Activated CD8-positive, alpha-beta T cell treated with anti-CD3 and anti-CD28 coated beads, Interleukin-2, amount 10 ng/mL, durations not matched to agents 7 days and 5 days (primary cell): ENCODE measurements at regions not wholly inside any gene's neighbourhood (a gene's known extent, or its start where the extent isn't known, plus 50 kb on each side); places are given as distances from the start of the nearest gene placed in this dataset.
"Not testable (repeated sequence)": the region's sequence is repeated elsewhere in the genome, so short reads cannot be mapped to it uniquely, and the experiment has no call there.

ENCODE experiments used
- ATAC-seq: fragments of 150-1000 bp; cut with Tn5 transposase; one replicate; pipeline ENCODE4 v1.10.0; 2021; ENCODE audit warnings: moderate library complexity
- CTCF ChIA-PET: fragments of 350-600 bp; sonication (Branson Sonifier 250); formaldehyde crosslinking; loops from one replicate; lab custom pipeline; 2021; ENCODE audit warnings: antibody characterized with exemption; lab: Charles Lee
- POLR2A ChIA-PET: fragments of 350-600 bp; sonication (Branson Sonifier 250); formaldehyde crosslinking; loops from one replicate; lab custom pipeline; 2021; ENCODE audit warnings: antibody characterized with exemption; lab: Charles Lee
- DNase-seq: peaks from one replicate; pipeline ENCODE4 v3.0.0-alpha.2; 2020
- H3K27ac Mint-ChIP-seq: one replicate; pipeline ENCODE4 v1.8.0; 2021; ENCODE audit warnings: mild to moderate bottlenecking, mixed read lengths
- H3K27me3 Mint-ChIP-seq: one replicate; pipeline ENCODE4 v1.8.0; 2021; ENCODE audit warnings: low read depth, mixed read lengths
- H3K36me3 Mint-ChIP-seq: one replicate; pipeline ENCODE4 v1.8.0; 2021; ENCODE audit warnings: low read depth, mixed read lengths
- H3K4me1 Mint-ChIP-seq: one replicate; pipeline ENCODE4 v1.8.0; 2021; ENCODE audit warnings: low read depth, mixed read lengths
- H3K4me3 Mint-ChIP-seq: one replicate; pipeline ENCODE4 v1.8.0; 2021; ENCODE audit warnings: mild to moderate bottlenecking, mixed read lengths
- H3K9me3 Mint-ChIP-seq: one replicate; pipeline ENCODE4 v1.8.0; 2022; ENCODE audit warnings: mixed read lengths; ENCODE audit not compliant: insufficient read depth

GRCh38 chr10:87300163-87300562 lies 57.4 kb upstream of the NUTM2D start:
- H3K9me3 Mint-ChIP-seq, CTCF ChIA-PET, H3K27ac Mint-ChIP-seq, ATAC-seq, H3K4me3 Mint-ChIP-seq, H3K36me3 Mint-ChIP-seq, H3K27me3 Mint-ChIP-seq, POLR2A ChIA-PET, DNase-seq, H3K4me1 Mint-ChIP-seq: not testable (repeated sequence)

GRCh38 chr10:87301466-87302115 lies 56.0 kb upstream of the NUTM2D start:
- H3K36me3 Mint-ChIP-seq, H3K27me3 Mint-ChIP-seq, DNase-seq, H3K27ac Mint-ChIP-seq, H3K9me3 Mint-ChIP-seq, H3K4me3 Mint-ChIP-seq, CTCF ChIA-PET, POLR2A ChIA-PET, H3K4me1 Mint-ChIP-seq: not testable (repeated sequence)
- peak; percentile 97 for ATAC-seq

GRCh38 chr10:87302132-87302531 lies 55.4 kb upstream of the NUTM2D start:
- not testable (repeated sequence) for H3K9me3 Mint-ChIP-seq

GRCh38 chr10:87303707-87304106 lies 53.8 kb upstream of the NUTM2D start:
- H3K4me3 Mint-ChIP-seq, H3K4me1 Mint-ChIP-seq, H3K9me3 Mint-ChIP-seq, H3K27me3 Mint-ChIP-seq, POLR2A ChIA-PET, DNase-seq, H3K27ac Mint-ChIP-seq, H3K36me3 Mint-ChIP-seq, ATAC-seq, CTCF ChIA-PET: not testable (repeated sequence)

More at GRCh38 chr10:87302132-87302531, 55.4 kb upstream of the NUTM2D start:
- DNase-seq, H3K4me1 Mint-ChIP-seq, H3K4me3 Mint-ChIP-seq, ATAC-seq, H3K27me3 Mint-ChIP-seq, POLR2A ChIA-PET, CTCF ChIA-PET, H3K36me3 Mint-ChIP-seq, H3K27ac Mint-ChIP-seq: not testable (repeated sequence)

GRCh38 chr10:87306681-87307080 lies 50.9 kb upstream of the NUTM2D start:
- H3K27ac Mint-ChIP-seq, POLR2A ChIA-PET, H3K4me3 Mint-ChIP-seq, ATAC-seq, H3K36me3 Mint-ChIP-seq, CTCF ChIA-PET, DNase-seq, H3K4me1 Mint-ChIP-seq, H3K9me3 Mint-ChIP-seq, H3K27me3 Mint-ChIP-seq: not testable (repeated sequence)
